ENCODE measurements at regions not wholly inside any gene's neighbourhood (a gene's known extent, or its start where the extent isn't known, plus 50 kb on each side); places are given as distances from the start of the nearest gene placed in this dataset.

GRCh38 chr3:99506-99905 lies 97.1 kb upstream of the CHL1 start:
- TF ChIP-seq POLR2AphosphoS5 (IDR thresholded peaks at IDR 0.05; ENCODE audit: borderline replicate concordance, low read depth, low read length) (no peak), EZH2 (IDR thresholded peaks at IDR 0.05) (no peak), FOXP2 (optimal IDR thresholded peaks at IDR 0.05; ENCODE audit: control extremely low read depth, extremely low read length, insufficient read depth) (no peak)
